Endothelial cell (in vitro differentiated cells): ENCODE measurements at regions not wholly inside any gene's neighbourhood (a gene's known extent, or its start where the extent isn't known, plus 50 kb on each side); places are given as distances from the start of the nearest gene placed in this dataset.

Experiments
- DNase-seq: peaks from one replicate; pipeline ENCODE4 v3.0.0; 2021; ENCODE audit warnings: low spot score
- H3K27ac Mint-ChIP-seq: one replicate; pipeline ENCODE4 v1.8.0; 2021; ENCODE audit warnings: mixed read lengths, inconsistent platforms; ENCODE audit not compliant: unreplicated experiment
- H3K27me3 Mint-ChIP-seq: one replicate; pipeline ENCODE4 v1.8.0; 2021; ENCODE audit warnings: mild to moderate bottlenecking, moderate library complexity, mixed read lengths, inconsistent platforms; ENCODE audit not compliant: unreplicated experiment
- H3K36me3 Mint-ChIP-seq: one replicate; pipeline ENCODE4 v1.8.0; 2021; ENCODE audit warnings: mild to moderate bottlenecking, low read depth, mixed read lengths, inconsistent platforms; ENCODE audit not compliant: unreplicated experiment
- H3K4me1 Mint-ChIP-seq: one replicate; pipeline ENCODE4 v1.8.0; 2021; ENCODE audit warnings: mild to moderate bottlenecking, mixed read lengths, inconsistent platforms; ENCODE audit not compliant: unreplicated experiment
- H3K4me3 Mint-ChIP-seq: one replicate; pipeline ENCODE4 v1.8.0; 2021; ENCODE audit warnings: mild to moderate bottlenecking, mixed read lengths, inconsistent platforms; ENCODE audit not compliant: unreplicated experiment
- H3K9me3 Mint-ChIP-seq: one replicate; pipeline ENCODE4 v1.8.0; 2021; ENCODE audit warnings: mixed read lengths, inconsistent platforms; ENCODE audit not compliant: unreplicated experiment
- TF ChIP-seq, protein P1 (sequence below): fragments of 200-600 bp; sonication (generic); IDR thresholded peaks from one replicate; pipeline ENCODE4 v1.5.0; 2021; ENCODE audit warnings: antibody characterized with exemption; ENCODE audit not compliant: unreplicated experiment

DNA sequence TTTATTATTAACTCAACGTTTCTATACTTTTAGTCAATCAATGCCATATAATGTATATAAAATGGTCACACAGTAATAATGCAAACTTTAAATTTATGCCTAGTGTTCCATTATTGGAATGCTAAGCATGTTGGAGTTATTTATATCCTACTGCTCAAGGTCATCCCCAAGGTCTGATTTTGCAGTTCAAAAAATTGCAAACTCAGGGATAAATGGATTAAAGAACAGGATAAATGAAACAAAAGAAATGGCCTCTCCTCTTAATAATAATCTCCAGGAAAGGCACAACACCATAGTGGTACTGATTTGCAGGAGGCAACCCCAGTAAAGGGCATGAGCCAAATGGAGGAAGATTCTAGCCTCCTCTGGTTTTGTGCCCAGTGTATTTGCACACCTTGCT lies 436.4 kb downstream of the EPHA4 start:
- Mint-ChIP-seq H3K27ac (no peak overlapping the region), H3K4me1 (no peaks in the 10 kb centered on the region), H3K9me3 (no peaks in the 10 kb centered on the region), H3K4me3 (no peak overlapping the region), H3K36me3 (no peaks in the 10 kb centered on the region), H3K27me3 (no peaks in the 10 kb centered on the region)
- TF ChIP-seq, protein P1, sequence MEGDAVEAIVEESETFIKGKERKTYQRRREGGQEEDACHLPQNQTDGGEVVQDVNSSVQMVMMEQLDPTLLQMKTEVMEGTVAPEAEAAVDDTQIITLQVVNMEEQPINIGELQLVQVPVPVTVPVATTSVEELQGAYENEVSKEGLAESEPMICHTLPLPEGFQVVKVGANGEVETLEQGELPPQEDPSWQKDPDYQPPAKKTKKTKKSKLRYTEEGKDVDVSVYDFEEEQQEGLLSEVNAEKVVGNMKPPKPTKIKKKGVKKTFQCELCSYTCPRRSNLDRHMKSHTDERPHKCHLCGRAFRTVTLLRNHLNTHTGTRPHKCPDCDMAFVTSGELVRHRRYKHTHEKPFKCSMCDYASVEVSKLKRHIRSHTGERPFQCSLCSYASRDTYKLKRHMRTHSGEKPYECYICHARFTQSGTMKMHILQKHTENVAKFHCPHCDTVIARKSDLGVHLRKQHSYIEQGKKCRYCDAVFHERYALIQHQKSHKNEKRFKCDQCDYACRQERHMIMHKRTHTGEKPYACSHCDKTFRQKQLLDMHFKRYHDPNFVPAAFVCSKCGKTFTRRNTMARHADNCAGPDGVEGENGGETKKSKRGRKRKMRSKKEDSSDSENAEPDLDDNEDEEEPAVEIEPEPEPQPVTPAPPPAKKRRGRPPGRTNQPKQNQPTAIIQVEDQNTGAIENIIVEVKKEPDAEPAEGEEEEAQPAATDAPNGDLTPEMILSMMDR: no peak
- no peak for DNase-seq

- TF ChIP-seq, protein P1: no peak
- H3K4me1 Mint-ChIP-seq: no peaks in the 10 kb centered on the region
- no peaks in the 10 kb centered on the region for H3K36me3 Mint-ChIP-seq
- no peak overlapping the region for H3K27ac Mint-ChIP-seq
- no peaks in the 10 kb centered on the region for H3K27me3 Mint-ChIP-seq
- no peak for DNase-seq
- H3K4me3 Mint-ChIP-seq: no peak overlapping the region
- no peaks in the 10 kb centered on the region for H3K9me3 Mint-ChIP-seq
Observed at GRCh38 chr2:221137385-221137784, 434.7 kb downstream of the EPHA4 start.

DNA sequence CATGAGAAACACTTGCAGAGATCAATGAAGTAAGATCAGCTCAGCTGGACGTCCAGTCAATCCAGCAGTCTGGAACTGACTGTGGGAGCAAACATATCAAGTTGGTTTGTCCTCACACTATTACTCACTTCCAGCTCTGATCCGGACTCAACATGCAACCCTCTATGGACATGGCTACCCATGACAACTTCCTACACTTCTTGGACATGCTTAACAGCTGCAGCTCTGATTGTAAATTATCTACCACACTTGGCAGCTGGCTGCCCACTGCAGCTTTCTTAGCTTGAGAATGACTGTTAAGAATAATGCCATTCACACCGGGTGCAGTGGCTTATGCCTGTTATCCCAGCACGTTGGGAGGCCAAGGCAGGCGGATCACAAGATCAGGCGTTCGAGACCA lies 429.8 kb downstream of the EPHA4 start:
- Mint-ChIP-seq H3K36me3 (peaks cover 4% of the 10 kb centered on the region), H3K9me3 (no peaks in the 10 kb centered on the region), H3K4me3 (no peak overlapping the region), H3K27ac (no peak overlapping the region), H3K4me1 (no peaks in the 10 kb centered on the region), H3K27me3 (no peaks in the 10 kb centered on the region)
- DNase-seq: no peak
- TF ChIP-seq, protein P1: no peak

- Mint-ChIP-seq H3K27me3 (no peaks in the 10 kb centered on the region), H3K4me3 (no peak overlapping the region), H3K36me3 (peaks cover 4% of the 10 kb centered on the region), H3K4me1 (no peaks in the 10 kb centered on the region), H3K9me3 (no peaks in the 10 kb centered on the region), H3K27ac (no peak overlapping the region)
- TF ChIP-seq, protein P1: no peak
- no peak for DNase-seq
Observed at GRCh38 chr2:221143231-221143630, 428.9 kb downstream of the EPHA4 start.

DNA sequence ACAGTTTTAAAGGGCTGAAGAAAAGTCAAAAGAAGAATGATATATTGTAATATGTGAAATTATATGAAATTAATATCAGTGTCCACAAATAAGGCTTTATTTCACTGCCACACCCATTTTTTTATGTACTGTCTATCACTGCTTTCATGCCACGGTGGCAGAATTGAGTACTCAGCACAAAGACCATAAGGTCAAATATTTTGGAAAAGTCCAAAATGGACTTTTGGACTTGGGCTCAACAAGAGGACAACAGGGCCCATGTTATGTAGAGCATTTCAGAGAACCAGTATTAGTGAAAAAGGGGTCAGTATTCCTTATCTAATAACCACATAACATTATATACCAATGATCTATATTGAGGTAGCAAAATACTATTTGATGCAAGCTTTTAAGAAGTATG lies 427.2 kb downstream of the EPHA4 start:
- Mint-ChIP-seq H3K4me1 (no peaks in the 10 kb centered on the region), H3K27me3 (no peaks in the 10 kb centered on the region), H3K36me3 (peaks cover 4% of the 10 kb centered on the region), H3K9me3 (no peaks in the 10 kb centered on the region), H3K27ac (no peak overlapping the region), H3K4me3 (no peak overlapping the region)
- DNase-seq: no peak
- TF ChIP-seq, protein P1: no peak
